IPS-NIHi11 (cell line): ENCODE measurements at regions not wholly inside any gene's neighbourhood (a gene's known extent, or its start where the extent isn't known, plus 50 kb on each side); places are given as distances from the start of the nearest gene placed in this dataset.
A peak's percentile ranks its signal among the peaks of the same experiment; 100 is the strongest.

ENCODE experiments used
- DNase-seq: peaks from one replicate; pipeline ENCODE4 v3.0.0; 2012; ENCODE audit warnings: mixed read lengths, low spot score

GRCh38 chr3:137061186-137061585, 103.4 kb downstream of the IL20RB start:
- DNase-seq = no peak

- DNase-seq = no peak
Observed at GRCh38 chr3:137062250-137062649, 104.5 kb downstream of the IL20RB start.

- DNase-seq = peak; percentile 53
Observed at GRCh38 chr3:137065381-137065780, 107.6 kb downstream of the IL20RB start.

GRCh38 chr3:137066092-137066491, 108.3 kb downstream of the IL20RB start:
- no peak for DNase-seq

GRCh38 chr3:137071104-137071503, 113.3 kb downstream of the IL20RB start:
- DNase-seq = no peak

- DNase-seq = no peak
Observed at GRCh38 chr3:137075020-137075419, 117.2 kb downstream of the IL20RB start.

GRCh38 chr3:137078040-137078439, 120.3 kb downstream of the IL20RB start:
- no peak for DNase-seq

- DNase-seq = no peak
Observed at GRCh38 chr3:137079571-137079970, 121.8 kb downstream of the IL20RB start.

- no peak for DNase-seq
Observed at GRCh38 chr3:137081711-137082110, 123.9 kb downstream of the IL20RB start.

- no peak for DNase-seq
Observed at GRCh38 chr3:137082763-137083162, 125.0 kb downstream of the IL20RB start.

- DNase-seq = no peak
Observed at GRCh38 chr3:137083332-137083731, 125.5 kb downstream of the IL20RB start.

GRCh38 chr3:137084586-137084985, 126.8 kb downstream of the IL20RB start:
- DNase-seq = no peak

- no peak for DNase-seq
Observed at GRCh38 chr3:137097386-137097785, 139.6 kb downstream of the IL20RB start.

GRCh38 chr3:137097852-137098251, 140.1 kb downstream of the IL20RB start:
- no peak for DNase-seq

GRCh38 chr3:137099364-137100219, 141.8 kb downstream of the IL20RB start:
- DNase-seq = no peak

GRCh38 chr3:137100326-137100725, 142.5 kb downstream of the IL20RB start:
- no peak for DNase-seq

- DNase-seq = no peak
Observed at GRCh38 chr3:137103739-137104138, 146.0 kb downstream of the IL20RB start.

- DNase-seq = peak; percentile 62
Observed at GRCh38 chr3:137105277-137105977, 147.6 kb downstream of the IL20RB start.

- no peak for DNase-seq
Observed at GRCh38 chr3:137106612-137107240, 148.9 kb downstream of the IL20RB start.

- no peak for DNase-seq
Observed at GRCh38 chr3:137108699-137109440, 151.1 kb downstream of the IL20RB start.

- DNase-seq = peak; percentile 50
Observed at GRCh38 chr3:137110392-137110996, 152.7 kb downstream of the IL20RB start.

- no peak for DNase-seq
Observed at GRCh38 chr3:137111497-137111896, 153.7 kb downstream of the IL20RB start.
